Testis (tissue), 2 donors: ENCODE measurements at regions not wholly inside any gene's neighbourhood (a gene's known extent, or its start where the extent isn't known, plus 50 kb on each side); places are given as distances from the start of the nearest gene placed in this dataset.

Source experiments
- POLR2A ChIP-seq: fragments of 450-650 bp; IDR thresholded peaks from one replicate; pipeline ENCODE4 v1.6.1; 2017; ENCODE audit warnings: antibody characterized with exemption, mild to moderate bottlenecking, moderate library complexity
- TF ChIP-seq, protein P1 (sequence below), 3 experiments: fragments of 450-650 bp in 2 of 3; fragments of 200-600 bp in 1 of 3; sonication (generic) in 1 of 3; IDR thresholded peaks; one replicate each; pipeline ENCODE4 v1.5.1; 2016 to 2019; ENCODE audit warnings: antibody characterized with exemption in 3 of 3, mild to moderate bottlenecking in 2 of 3, moderate library complexity in 1 of 3

DNA sequence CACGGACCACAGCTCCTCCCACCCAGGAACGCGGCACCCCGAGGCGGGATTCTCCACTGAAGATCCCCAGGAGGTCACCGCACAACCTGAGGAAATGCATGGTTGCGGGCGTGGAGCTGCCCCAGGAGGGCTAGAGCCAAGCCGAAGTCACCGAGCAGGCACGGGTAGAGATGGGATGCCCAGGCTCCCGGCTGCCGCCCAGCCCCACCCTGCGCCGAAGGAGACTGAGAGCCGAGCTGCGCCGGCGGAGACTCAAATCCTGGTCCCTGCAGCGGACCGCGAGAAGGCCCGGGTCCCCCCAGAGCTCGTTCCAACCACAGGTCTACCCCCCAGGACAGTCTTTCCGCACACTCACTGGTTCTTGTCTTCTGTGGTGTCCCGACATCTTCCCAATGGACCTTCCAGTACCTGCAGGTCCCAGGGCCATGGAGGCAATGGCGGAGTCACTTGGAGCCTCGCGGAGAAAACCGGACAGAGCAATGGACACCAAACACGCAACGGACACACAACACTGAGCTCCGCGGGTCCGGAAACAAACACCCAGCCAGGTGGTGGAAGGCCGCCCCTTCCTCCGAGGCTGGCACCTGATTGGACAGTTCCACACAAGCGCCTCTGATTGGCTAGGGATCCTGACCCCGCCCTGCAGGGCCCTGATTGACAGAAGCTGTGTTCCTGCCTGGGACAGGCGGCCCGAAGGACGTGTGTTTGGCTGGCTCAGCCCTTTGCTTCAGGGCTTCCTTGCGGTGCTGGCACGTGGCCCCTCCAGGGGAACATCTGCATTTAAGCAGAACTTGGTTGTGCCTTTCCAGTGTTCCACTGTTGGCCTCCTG is 331.9 kb upstream of the NUPR2 start:
- TF ChIP-seq, protein P1, sequence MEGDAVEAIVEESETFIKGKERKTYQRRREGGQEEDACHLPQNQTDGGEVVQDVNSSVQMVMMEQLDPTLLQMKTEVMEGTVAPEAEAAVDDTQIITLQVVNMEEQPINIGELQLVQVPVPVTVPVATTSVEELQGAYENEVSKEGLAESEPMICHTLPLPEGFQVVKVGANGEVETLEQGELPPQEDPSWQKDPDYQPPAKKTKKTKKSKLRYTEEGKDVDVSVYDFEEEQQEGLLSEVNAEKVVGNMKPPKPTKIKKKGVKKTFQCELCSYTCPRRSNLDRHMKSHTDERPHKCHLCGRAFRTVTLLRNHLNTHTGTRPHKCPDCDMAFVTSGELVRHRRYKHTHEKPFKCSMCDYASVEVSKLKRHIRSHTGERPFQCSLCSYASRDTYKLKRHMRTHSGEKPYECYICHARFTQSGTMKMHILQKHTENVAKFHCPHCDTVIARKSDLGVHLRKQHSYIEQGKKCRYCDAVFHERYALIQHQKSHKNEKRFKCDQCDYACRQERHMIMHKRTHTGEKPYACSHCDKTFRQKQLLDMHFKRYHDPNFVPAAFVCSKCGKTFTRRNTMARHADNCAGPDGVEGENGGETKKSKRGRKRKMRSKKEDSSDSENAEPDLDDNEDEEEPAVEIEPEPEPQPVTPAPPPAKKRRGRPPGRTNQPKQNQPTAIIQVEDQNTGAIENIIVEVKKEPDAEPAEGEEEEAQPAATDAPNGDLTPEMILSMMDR (IDR thresholded peaks at IDR 0.05): no peak
- no peak for TF ChIP-seq POLR2A
